ENCODE measurements at regions not wholly inside any gene's neighbourhood (a gene's known extent, or its start where the extent isn't known, plus 50 kb on each side); places are given as distances from the start of the nearest gene placed in this dataset.

- H3K4me1 ChIP-seq (ENCODE audit: control insufficient read depth in 1 of 2, insufficient read depth in 2 of 2, low read length in 2 of 2): no peaks in the 10 kb centered on the region
- Mint-ChIP-seq H3K4me3 (no peak overlapping the region), H3K27me3 (ENCODE audit: low read depth in 3 of 3) (no peaks in the 10 kb centered on the region), H3K36me3 (no peaks in the 10 kb centered on the region), H3K9me3 (peaks cover 0 to 10% (median under 1%) of the 10 kb centered on the region in 7 donors), H3K4me1 (no peaks in the 10 kb centered on the region), H3K27ac (no peak overlapping the region)
- H3K4me2 ChIP-seq (replicated peaks; ENCODE audit: extremely low read depth, low read length, poor library complexity, severe bottlenecking): no peak overlapping the region
- no peak overlapping the region for H3K9ac ChIP-seq (ENCODE audit: insufficient read depth, low read length, poor library complexity, severe bottlenecking)
- TF ChIP-seq CTCF (IDR thresholded peaks at IDR 0.05): no peak
- H3K79me2 ChIP-seq (ENCODE audit: insufficient read depth, low read length): no peaks in the 10 kb centered on the region
- no peaks in the 10 kb centered on the region for H4K20me1 ChIP-seq (ENCODE audit: insufficient read depth, low read length)
- no peak for DNase-seq
- H3K9me3 ChIP-seq (replicated peaks in 1 of 2; ENCODE audit: control insufficient read depth in 1 of 2, insufficient read depth in 1 of 2, low read length in 2 of 2): no peaks in the 10 kb centered on the region
- H2AFZ ChIP-seq (ENCODE audit: insufficient read depth, low read depth, low read length, poor library complexity, severe bottlenecking): no peak overlapping the region
- H3K27me3 ChIP-seq (ENCODE audit: control insufficient read depth in 2 of 2, insufficient read depth in 2 of 2, low read length in 2 of 2): no peaks in the 10 kb centered on the region
- no peak overlapping the region for H3K27ac ChIP-seq (ENCODE audit: low read depth in 1 of 2, low read length in 2 of 2)
- WGBS (ENCODE audit: insufficient coverage): no CpG with 5 or more reads among the region's 4 CpGs
- intact Hi-C loops (cut with micrococcal nuclease): no loop called here
- no peaks in the 10 kb centered on the region for H3K36me3 ChIP-seq (replicated peaks in 1 of 2; ENCODE audit: control insufficient read depth in 1 of 2, insufficient read depth in 2 of 2, low read length in 2 of 2)
- H3K4me3 ChIP-seq (replicated peaks in 1 of 3; ENCODE audit: low read depth in 2 of 3, low read length in 3 of 3): no peak overlapping the region
These were observed 787.4 kb upstream of the RGMB start for GRCh38 chr5:97986069-97986468.

GRCh38 chr5:97991236-97991635 lies 782.2 kb upstream of the RGMB start:
- Histone ChIP-seq H3K4me3 (replicated peaks in 1 of 3; ENCODE audit: low read depth in 2 of 3, low read length in 3 of 3) (no peak overlapping the region), H4K20me1 (ENCODE audit: insufficient read depth, low read length) (no peaks in the 10 kb centered on the region), H3K4me2 (replicated peaks; ENCODE audit: extremely low read depth, low read length, poor library complexity, severe bottlenecking) (no peak overlapping the region), H3K9ac (ENCODE audit: insufficient read depth, low read length, poor library complexity, severe bottlenecking) (no peak overlapping the region), H3K9me3 (replicated peaks in 1 of 2; ENCODE audit: control insufficient read depth in 1 of 2, insufficient read depth in 1 of 2, low read length in 2 of 2) (peaks cover 0 to 11% of the 10 kb centered on the region in 2 donors), H3K4me1 (ENCODE audit: control insufficient read depth in 1 of 2, insufficient read depth in 2 of 2, low read length in 2 of 2) (no peaks in the 10 kb centered on the region), H3K27ac (ENCODE audit: low read depth in 1 of 2, low read length in 2 of 2) (no peak overlapping the region), H3K27me3 (ENCODE audit: control insufficient read depth in 2 of 2, insufficient read depth in 2 of 2, low read length in 2 of 2) (no peaks in the 10 kb centered on the region), H3K36me3 (replicated peaks in 1 of 2; ENCODE audit: control insufficient read depth in 1 of 2, insufficient read depth in 2 of 2, low read length in 2 of 2) (no peaks in the 10 kb centered on the region), H3K79me2 (ENCODE audit: insufficient read depth, low read length) (no peaks in the 10 kb centered on the region), H2AFZ (ENCODE audit: insufficient read depth, low read depth, low read length, poor library complexity, severe bottlenecking) (no peak overlapping the region)
- Mint-ChIP-seq H3K36me3 (no peaks in the 10 kb centered on the region), H3K4me1 (no peaks in the 10 kb centered on the region), H3K9me3 (peaks cover 0 to 21% (median 11%) of the 10 kb centered on the region in 7 donors), H3K4me3 (no peak overlapping the region), H3K27ac (no peak overlapping the region), H3K27me3 (ENCODE audit: low read depth in 3 of 3) (no peaks in the 10 kb centered on the region)
- TF ChIP-seq CTCF (IDR thresholded peaks at IDR 0.05): no peak
- 90% methylated on average over 7 of the region's 7 CpGs for WGBS (ENCODE audit: insufficient coverage)
- no peak for DNase-seq
- intact Hi-C loops (cut with micrococcal nuclease): no loop called here
